Fibroblast of the aortic adventitia (primary cell): ENCODE measurements at regions not wholly inside any gene's neighbourhood (a gene's known extent, or its start where the extent isn't known, plus 50 kb on each side); places are given as distances from the start of the nearest gene placed in this dataset.
A peak's percentile ranks its signal among the peaks of the same experiment; 100 is the strongest.

Experiments
- DNase-seq: peaks from one replicate; pipeline ENCODE4 v3.0.0-alpha.2; 2010; ENCODE audit warnings: low read depth
- H3K4me3 ChIP-seq: 2 replicates; pipeline ENCODE4 v1.5.1; 2011; ENCODE audit warnings: low read depth, mild to moderate bottlenecking, control low read depth, low read length, moderate library complexity
- TF ChIP-seq, protein P1 (sequence below): IDR thresholded peaks from 2 replicates; pipeline ENCODE4 v1.5.1; 2011; ENCODE audit warnings: mild to moderate bottlenecking, low read length, control low read depth, inconsistent platforms; ENCODE audit not compliant: insufficient read depth

DNA sequence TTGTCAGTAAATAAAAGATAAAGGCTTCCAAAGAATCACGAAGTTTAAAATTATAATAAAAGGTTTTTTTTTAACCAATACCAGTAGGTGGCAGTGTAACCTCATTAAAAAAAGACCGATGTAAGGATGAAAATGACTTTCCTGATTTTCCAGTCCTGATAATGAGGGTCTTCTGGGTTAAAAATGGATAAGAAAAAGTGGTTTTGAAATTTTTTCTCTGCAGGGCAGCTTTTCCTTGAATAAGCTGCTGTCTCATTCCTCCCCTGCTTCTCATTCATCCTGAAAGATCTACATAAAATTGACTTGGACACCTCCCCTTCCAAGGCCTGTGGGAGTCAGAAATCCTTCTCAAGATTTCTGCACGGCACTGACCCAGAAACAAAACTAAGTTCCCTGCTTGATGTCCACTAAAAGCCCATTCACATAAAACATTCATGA is 58.9 kb upstream of the FBXO33 start:
- DNase-seq, result peak; percentile 74
- TF ChIP-seq, protein P1, sequence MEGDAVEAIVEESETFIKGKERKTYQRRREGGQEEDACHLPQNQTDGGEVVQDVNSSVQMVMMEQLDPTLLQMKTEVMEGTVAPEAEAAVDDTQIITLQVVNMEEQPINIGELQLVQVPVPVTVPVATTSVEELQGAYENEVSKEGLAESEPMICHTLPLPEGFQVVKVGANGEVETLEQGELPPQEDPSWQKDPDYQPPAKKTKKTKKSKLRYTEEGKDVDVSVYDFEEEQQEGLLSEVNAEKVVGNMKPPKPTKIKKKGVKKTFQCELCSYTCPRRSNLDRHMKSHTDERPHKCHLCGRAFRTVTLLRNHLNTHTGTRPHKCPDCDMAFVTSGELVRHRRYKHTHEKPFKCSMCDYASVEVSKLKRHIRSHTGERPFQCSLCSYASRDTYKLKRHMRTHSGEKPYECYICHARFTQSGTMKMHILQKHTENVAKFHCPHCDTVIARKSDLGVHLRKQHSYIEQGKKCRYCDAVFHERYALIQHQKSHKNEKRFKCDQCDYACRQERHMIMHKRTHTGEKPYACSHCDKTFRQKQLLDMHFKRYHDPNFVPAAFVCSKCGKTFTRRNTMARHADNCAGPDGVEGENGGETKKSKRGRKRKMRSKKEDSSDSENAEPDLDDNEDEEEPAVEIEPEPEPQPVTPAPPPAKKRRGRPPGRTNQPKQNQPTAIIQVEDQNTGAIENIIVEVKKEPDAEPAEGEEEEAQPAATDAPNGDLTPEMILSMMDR, result peak; percentile 20
- H3K4me3 ChIP-seq, result no peak overlapping the region

DNA sequence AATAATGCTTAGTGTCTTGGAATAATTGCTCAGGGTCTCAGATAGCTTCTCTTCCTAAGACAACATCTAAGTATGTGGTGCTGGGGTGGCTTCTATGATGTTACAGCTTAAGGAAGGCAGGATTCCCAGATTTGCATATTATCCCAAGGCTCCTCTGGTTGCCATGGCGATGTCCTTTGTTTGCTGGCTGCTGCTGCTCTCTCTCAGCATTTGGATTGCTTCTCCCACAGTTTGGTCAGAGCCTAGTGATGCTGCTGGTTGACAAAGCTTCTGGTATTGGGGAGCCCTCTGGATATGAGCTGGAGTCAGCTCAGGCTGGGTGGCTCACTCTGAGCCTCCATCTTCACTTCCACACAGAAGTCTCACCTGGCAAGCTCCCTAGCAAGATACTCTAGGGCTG is 56.4 kb upstream of the FBXO33 start:
- peak; percentile 12 for DNase-seq
- no peak overlapping the region for H3K4me3 ChIP-seq
- TF ChIP-seq, protein P1, result no peak

DNA sequence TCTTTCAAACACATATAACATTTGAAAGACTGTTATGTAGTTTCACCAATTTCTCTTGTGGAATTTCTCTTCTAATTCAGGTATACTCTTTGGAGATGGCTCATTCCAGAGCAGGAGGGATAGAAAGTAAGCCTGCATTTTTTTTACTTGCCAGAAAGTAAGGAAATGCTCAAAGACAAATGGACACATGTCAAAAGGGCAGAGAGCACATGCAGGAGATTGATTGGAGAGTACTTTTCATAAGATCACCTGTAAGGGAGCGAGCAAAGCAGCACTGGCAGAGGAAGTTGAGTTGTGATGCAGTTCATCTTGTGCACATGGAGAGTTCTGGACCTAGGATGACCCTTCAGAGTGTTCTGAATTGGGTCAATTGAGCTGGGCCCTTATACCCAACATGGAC is 51.4 kb upstream of the FBXO33 start:
- DNase-seq, result no peak
- no peak overlapping the region for H3K4me3 ChIP-seq

More for the DNA sequence above, 51.4 kb upstream of the FBXO33 start:
- TF ChIP-seq, protein P1, result no peak
